COLO668 (cell line): ENCODE measurements at regions not wholly inside any gene's neighbourhood (a gene's known extent, or its start where the extent isn't known, plus 50 kb on each side); places are given as distances from the start of the nearest gene placed in this dataset.

Source experiments
- DNase-seq: peaks from one replicate; lab custom pipeline; 2025; ENCODE audit not compliant: unreplicated experiment; lab: John Stamatoyannopoulos, UW

- DNase-seq = no peak
Observed at GRCh38 chr5:1669276-1670155, 130.1 kb downstream of the MRPL36 start.

DNA sequence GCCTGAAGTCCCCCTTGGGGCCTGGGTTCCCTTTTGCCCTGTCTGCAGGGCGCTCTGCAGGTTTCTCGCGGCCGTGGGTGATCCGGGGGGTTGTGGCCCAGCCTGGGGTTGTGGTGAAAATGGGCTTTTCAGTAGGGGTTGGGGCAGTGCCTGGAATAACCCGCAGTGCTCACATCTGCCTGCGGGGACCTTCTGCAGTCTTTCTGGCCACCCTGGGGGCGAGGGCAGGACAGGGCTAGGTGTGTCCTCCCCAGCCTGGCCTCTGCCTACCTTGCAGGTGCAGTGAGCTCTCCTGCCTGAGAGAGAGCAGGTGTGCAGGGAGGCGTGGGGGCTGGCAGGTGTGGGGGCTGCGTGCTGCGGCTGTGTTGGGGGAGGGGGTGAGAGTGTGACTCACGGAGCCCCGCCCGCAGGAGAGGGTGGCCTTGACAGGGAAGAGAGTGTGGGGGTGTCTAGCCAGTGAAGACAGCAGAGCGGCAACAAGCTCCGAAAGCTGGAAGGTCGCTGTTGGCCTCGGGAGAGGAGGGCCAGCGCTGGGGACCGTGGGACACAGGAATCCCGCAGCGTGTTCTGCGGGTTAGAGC is 131.4 kb downstream of the MRPL36 start:
- peak; percentile 88 for DNase-seq

DNA sequence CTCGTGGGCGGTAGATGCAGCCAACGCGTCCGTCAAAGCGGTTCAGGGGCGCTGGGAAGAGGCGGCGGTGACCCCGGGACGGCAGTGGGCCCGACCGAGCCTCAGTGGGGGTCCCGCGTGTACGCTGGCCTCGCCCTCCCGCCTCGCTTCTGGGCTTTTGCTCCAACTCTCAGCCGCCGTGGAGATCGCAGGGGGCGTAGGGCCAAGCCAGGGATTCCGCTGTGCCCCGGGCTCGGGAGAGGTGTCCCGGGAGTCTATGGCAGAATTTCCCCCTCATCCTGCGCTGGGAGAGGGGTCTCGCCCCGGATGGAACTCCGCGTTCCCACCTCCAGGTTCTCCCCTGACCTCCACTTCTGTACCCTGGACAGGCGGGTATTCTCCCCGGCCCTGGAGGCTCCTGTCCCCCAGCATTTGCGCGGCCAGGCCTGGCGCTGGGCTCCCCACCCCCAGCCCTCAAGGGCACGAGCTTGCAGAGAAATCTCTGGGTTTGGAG is 131.9 kb downstream of the MRPL36 start:
- no peak for DNase-seq

GRCh38 chr5:1666812-1667588 is 132.6 kb downstream of the MRPL36 start:
- peak; percentile 76 for DNase-seq

GRCh38 chr5:1666221-1666620 is 133.4 kb downstream of the MRPL36 start:
- no peak for DNase-seq

- DNase-seq = no peak
Observed at GRCh38 chr5:1665803-1666202, 133.8 kb downstream of the MRPL36 start.

DNA sequence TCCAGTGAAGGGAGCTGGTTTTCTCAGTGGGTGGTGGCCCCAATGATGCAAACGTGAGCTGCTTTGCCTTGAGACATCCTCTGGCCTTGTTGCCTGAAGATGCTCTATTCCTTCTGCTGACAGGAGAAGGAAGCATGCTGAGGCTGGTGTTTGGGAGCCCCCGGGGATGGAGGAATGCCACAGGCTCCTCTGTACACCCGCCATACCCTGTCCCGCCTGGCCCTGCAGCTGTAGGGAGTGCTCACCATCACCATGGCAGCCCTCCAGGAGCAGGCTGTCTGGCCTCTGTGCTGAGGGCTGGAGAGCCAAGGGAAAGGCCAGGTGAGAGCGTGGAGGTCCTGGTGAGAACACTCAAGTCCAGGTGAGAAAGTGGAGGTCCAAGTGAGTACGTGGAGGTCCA is 134.4 kb downstream of the MRPL36 start:
- DNase-seq = no peak

GRCh38 chr5:1663186-1663585 is 136.5 kb downstream of the MRPL36 start:
- no peak for DNase-seq

DNA sequence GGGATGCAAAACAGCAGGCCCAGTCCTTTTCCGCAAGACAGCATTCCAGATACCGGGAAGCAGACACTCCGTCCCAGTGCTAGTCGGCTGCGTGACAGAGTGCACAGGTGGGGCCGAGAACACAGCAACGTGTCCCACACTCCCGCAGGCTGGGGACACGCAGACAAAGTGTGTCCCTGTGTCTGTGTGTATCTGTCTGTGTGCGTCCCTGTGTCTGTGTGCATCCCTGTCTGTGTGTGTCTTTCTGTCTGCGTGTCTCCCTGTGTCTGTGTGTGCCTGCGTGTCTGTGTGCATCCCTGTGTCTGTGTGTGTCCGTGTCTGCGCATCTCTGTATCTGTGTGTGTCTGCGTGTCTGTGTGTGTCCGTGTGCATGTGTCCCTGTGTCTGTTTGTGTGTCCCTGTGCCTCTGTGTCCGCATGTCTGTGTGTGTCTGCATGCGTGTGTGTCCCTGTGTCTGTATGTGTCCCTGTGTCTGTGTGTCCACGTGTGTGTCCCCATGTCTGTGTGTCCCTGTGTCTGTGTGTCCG is 137.0 kb downstream of the MRPL36 start:
- DNase-seq = no peak

GRCh38 chr5:1661831-1662558 is 137.6 kb downstream of the MRPL36 start:
- no peak for DNase-seq

GRCh38 chr5:1661311-1661710 is 137.6 kb upstream of the LPCAT1 start:
- DNase-seq = no peak

DNA sequence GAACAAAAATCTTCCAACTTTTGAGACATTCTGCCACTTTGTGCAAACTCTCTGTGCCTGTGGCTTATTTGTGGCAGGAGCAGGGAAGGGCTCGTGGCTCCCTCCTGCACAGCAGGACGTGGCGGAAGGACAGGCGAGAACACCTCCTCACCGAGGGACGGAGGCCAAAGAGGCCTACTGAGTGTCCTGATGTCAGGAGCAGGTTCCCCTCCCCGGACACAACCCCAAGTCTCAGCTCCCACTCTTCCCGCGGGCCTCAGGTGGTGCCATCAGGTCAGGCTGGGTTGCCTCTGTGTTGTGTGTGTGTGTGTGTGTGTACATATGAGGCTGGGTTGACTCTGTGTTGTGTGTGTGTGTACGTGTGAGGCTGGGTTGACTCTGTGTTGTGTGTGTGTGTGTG is 136.8 kb upstream of the LPCAT1 start:
- no peak for DNase-seq

DNA sequence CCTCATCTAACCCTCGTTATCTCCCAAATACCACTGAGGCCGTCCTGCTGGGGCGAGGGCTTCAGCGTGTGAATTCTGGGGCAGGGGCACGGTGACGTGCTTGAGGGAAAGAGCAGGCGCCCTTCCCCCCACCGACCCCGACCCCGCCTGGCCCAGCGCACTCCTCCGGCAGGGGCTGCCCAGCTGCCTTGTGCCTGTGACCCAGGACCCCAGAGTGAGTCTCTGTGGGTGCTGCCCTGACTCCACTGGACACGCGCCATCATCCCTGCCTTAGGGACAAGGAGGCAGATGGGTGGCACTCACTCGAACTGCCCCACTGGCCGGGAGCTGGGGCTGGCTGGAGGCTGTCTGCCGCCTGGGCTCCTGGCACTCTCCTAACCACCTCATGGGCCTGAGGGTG is 136.2 kb upstream of the LPCAT1 start:
- no peak for DNase-seq

DNA sequence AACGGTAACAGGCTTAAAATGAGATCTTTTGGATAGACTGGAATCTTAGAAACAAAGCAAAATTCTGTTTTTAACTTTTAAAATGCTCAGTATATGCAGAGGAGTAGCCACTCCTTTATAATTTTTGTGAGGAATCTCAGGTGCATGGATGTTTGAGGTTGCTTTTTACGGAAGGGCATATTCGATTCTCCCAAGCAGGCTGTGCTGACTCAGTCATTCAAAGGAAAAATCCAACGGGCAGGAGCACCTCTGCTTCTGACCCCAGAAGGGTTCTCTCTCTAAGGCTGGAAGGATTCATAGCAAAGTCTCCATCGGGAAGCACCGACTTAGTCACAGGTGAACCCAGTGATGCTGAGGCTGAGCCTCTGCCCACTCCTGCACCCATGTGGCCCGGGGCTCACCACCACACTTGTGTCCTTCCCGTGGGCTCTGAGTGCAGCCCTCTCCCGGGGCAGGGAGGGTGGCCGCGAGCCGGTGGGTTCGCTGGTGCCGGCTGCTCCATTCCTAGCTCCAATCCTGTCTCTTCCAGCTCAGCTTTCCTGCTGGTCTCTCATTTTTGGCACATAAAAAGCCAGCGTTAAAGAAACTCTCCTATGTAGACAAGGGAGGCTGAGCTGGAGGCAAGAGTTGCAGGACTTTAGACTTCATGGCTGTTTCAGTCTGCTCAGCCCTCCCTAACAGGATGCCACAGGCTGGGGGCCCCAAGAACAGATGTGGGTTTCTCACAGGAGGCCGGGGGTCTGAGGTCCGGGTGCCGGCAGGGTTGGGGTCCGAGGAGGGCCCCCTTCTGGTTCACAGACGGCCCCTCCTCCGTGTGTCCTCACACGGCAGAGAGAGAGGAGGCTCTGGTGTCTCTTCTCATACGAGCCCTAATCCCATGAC is 135.6 kb upstream of the LPCAT1 start:
- no peak for DNase-seq

DNA sequence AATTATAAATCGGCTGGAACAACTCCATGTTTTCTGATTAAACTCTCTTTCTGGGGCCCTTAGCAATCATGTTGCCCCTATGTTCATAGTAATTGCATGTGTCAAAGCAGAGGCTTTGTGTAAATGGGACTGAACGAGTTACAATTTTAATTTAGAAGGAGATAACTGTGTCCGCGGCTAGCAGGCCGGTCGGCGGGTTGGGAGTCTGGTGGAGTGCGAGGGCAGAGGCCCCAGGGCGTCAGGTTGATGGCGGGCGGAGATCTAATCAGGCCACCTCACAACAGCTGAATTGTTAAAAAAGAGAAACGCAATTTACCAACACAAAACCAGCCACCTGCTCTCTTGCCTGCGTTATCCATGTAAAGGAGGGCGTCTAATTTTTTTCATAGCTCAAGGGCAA is 134.9 kb upstream of the LPCAT1 start:
- DNase-seq = no peak

DNA sequence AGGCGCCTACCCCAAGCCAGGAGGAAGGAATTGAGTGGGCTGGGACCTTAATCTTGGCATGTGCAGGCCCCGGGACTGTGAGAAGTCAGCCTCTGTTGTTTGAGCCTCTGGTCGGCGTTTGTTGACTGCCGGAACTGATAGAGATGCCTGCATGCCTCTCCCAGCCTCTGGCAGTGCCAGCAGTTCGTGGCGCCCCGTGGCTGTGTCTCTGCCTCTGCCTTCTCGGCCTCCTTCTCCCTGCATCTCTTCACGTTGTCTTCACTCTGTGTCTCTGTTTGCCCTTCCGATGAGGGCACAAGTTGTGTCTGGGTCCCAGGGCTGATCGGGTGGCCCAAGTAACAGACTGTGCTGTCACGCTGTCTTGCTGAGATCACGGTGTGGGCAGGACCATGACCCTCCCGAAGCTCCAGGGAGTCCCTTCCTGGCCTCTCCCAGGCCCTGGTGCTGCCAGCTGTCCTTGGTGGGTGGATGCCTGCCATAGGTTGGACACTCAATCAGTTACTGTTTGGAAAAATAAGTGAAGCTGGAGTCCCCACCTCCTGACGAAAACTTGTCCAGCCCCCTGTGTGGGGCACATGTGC is 133.5 kb upstream of the LPCAT1 start:
- no peak for DNase-seq

DNA sequence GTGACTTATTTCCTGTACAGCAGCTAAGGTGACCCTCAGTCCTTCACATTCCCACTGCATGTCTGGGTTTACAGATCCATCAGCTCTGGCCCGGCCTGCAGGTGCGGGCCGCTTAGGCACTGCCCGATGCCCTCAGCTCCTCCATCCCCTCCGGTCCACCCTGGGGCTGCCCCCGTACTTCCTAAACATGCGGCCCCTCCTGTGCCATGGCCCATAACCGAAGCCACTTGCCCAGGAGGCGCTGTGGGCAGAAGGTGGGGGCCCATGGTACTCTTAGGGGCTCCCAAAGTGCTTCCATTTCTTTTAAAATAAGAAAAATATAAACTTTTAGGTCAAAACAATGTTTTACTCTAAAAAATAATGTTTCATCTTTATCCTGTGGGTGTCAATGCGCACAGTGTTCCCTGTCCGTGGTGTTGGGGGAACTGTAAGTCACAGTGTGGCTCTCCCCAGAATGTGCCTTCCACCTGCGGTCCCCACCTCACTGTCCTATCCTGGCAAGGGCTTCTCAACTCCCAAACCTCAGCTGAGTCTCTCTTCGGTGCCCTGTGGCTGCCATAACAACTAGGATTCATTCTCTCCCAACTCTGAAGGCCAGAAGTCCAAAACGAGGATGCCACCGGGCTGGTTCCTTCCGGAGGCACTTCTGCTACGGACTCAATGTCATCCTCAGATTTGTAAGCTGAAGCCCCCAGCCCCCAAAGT is 132.7 kb upstream of the LPCAT1 start:
- no peak for DNase-seq

DNA sequence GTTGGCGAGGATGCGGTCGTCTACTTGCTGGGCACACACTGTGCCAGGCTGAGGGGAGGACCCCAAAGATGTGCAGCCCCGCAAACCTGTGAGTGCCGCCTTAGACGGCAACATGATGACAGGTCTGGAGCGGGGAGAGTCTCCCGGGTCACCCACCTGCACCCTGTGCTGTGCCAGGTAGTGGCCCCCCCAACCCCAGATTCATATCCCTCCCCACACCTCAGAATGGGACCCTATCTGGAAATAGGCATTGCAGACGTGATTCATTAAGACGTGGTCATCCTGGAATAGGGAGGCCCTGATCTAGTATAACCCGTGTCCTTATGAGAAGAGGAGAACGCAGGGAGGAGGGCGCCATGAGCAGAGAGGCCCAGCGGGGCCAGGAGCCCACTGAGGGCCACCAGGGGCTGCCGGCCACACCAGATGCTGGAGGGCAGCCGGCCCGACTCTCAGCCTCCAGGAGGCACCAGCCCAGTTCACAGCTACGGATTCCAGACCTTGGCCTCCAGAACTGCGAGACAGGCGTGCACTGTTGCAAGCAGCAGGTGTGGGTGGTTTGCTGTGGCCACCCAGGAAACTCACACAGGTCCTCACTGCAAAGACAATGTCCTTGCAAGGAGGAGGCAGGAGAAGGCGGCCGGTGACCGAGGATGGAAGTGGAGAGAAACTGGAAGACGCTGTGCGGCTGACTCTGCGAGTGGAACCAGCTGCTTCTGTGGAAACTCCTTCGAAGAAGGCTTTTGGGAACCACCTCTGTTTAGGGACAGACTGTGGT is 131.9 kb upstream of the LPCAT1 start:
- DNase-seq = no peak
